Calu3 (cell line): ENCODE measurements at regions not wholly inside any gene's neighbourhood (a gene's known extent, or its start where the extent isn't known, plus 50 kb on each side); places are given as distances from the start of the nearest gene placed in this dataset.
"Not testable (repeated sequence)": the region's sequence is repeated elsewhere in the genome, so short reads cannot be mapped to it uniquely, and the experiment has no call there.

ENCODE experiments used
- BruUV-seq: library from RNA; stranded (reverse); fragments of 400-500 nt; replicated peaks from 2 replicates; lab custom pipeline; 2021; lab: Mats Ljungman, UMichigan
- CTCF ChIA-PET: fragments of 300-600 bp; sonication (Branson Sonifier 250); formaldehyde crosslinking; loops from one replicate; lab custom pipeline; 2022; ENCODE audit warnings: antibody characterized with exemption; lab: Charles Lee
- DNase-seq: peaks from one replicate; pipeline ENCODE4 v3.0.0; 2022
- H3K27ac Mint-ChIP-seq: one replicate; pipeline ENCODE4 v1.8.0; 2022; ENCODE audit warnings: mixed read lengths; ENCODE audit not compliant: unreplicated experiment
- H3K27me3 Mint-ChIP-seq: one replicate; pipeline ENCODE4 v1.8.0; 2022; ENCODE audit warnings: mixed read lengths; ENCODE audit not compliant: unreplicated experiment
- H3K36me3 Mint-ChIP-seq: one replicate; pipeline ENCODE4 v1.8.0; 2022; ENCODE audit warnings: mild to moderate bottlenecking, moderate library complexity, mixed read lengths; ENCODE audit not compliant: insufficient read depth, unreplicated experiment
- H3K4me1 Mint-ChIP-seq: one replicate; pipeline ENCODE4 v1.8.0; 2022; ENCODE audit warnings: mild to moderate bottlenecking, low read depth, mixed read lengths; ENCODE audit not compliant: unreplicated experiment
- H3K4me3 Mint-ChIP-seq: one replicate; pipeline ENCODE4 v1.8.0; 2022; ENCODE audit warnings: mild to moderate bottlenecking, low read depth, moderate library complexity, mixed read lengths; ENCODE audit not compliant: unreplicated experiment
- H3K9me3 Mint-ChIP-seq: one replicate; pipeline ENCODE4 v1.8.0; 2022; ENCODE audit warnings: low read depth, mixed read lengths; ENCODE audit not compliant: unreplicated experiment
- intact Hi-C: fragments of 100-400 bp; cut with micrococcal nuclease; formaldehyde crosslinking; loops from one replicate; pipeline ENCODE4 v1.10.0; 2022; ENCODE audit not compliant: unreplicated experiment
- TF ChIP-seq, protein P1 (sequence below): fragments of 200-600 bp; IDR thresholded peaks from one replicate; pipeline ENCODE4 v1.8.0; 2022; ENCODE audit warnings: antibody characterized with exemption; ENCODE audit not compliant: unreplicated experiment

DNA sequence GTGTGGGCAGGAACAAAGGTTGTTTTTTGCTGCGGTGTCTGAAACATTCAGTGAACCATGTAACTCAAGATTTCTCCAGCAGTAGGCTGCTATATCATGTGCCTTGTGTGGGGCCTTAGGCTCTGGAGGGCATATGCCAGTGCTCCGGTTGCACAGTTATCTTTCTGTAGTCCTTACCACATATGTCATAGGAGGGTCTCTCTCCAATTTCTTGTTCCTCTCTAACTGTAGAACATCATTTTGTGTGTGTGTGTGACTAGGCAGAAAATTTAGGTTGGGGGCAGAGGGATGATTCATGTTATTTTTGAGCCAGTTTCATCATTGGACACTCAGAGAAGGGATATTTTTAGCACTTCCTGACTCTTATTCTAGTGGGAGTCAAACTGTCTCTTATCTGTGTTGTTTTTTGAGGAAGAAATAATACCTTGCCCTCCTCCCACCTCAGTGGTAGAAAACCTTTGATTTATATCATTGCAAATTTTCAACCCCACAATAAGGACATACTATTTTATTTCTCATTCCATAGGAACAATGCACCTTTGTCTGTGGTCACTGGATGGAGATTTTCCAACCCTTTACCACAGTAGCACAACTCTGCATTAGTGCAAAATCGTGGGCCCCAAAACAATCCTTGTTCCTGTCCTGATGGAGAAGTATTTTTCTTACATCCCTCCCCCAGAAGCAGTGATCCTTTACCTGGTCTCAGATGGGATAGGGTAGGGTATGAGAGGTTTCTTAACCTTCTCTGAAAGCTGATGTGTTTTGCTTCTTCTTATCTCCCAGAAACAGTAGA, 113.9 kb downstream of the CCDC74A start:
- no peak for DNase-seq
- no peaks in the 10 kb centered on the region for H3K9me3 Mint-ChIP-seq
- no peak overlapping the region for H3K4me3 Mint-ChIP-seq
- H3K4me1 Mint-ChIP-seq = no peaks in the 10 kb centered on the region
- H3K36me3 Mint-ChIP-seq = no peaks in the 10 kb centered on the region
- BruUV-seq = no TSS peak
- no peak overlapping the region for H3K27ac Mint-ChIP-seq
- H3K27me3 Mint-ChIP-seq = no peaks in the 10 kb centered on the region
- intact Hi-C loops = no loop called here
- TF ChIP-seq, protein P1, sequence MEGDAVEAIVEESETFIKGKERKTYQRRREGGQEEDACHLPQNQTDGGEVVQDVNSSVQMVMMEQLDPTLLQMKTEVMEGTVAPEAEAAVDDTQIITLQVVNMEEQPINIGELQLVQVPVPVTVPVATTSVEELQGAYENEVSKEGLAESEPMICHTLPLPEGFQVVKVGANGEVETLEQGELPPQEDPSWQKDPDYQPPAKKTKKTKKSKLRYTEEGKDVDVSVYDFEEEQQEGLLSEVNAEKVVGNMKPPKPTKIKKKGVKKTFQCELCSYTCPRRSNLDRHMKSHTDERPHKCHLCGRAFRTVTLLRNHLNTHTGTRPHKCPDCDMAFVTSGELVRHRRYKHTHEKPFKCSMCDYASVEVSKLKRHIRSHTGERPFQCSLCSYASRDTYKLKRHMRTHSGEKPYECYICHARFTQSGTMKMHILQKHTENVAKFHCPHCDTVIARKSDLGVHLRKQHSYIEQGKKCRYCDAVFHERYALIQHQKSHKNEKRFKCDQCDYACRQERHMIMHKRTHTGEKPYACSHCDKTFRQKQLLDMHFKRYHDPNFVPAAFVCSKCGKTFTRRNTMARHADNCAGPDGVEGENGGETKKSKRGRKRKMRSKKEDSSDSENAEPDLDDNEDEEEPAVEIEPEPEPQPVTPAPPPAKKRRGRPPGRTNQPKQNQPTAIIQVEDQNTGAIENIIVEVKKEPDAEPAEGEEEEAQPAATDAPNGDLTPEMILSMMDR = no peak
- CTCF ChIA-PET = no interaction called here

- not testable (repeated sequence) for H3K9me3 Mint-ChIP-seq, H3K27me3 Mint-ChIP-seq
Measured at GRCh38 chr2:131643180-131643579, 115.5 kb downstream of the CCDC74A start.

GRCh38 chr2:131645177-131645765, 117.6 kb downstream of the CCDC74A start:
- Mint-ChIP-seq H3K9me3 (no peaks in the 10 kb centered on the region), H3K4me3 (no peak overlapping the region), H3K27ac (no peak overlapping the region), H3K27me3 (no peaks in the 10 kb centered on the region), H3K36me3 (no peaks in the 10 kb centered on the region), H3K4me1 (no peaks in the 10 kb centered on the region)
- TF ChIP-seq, protein P1 = no peak
- intact Hi-C loops = no loop called here
- no TSS peak for BruUV-seq
- CTCF ChIA-PET = no interaction called here
- DNase-seq = no peak

More at GRCh38 chr2:131643180-131643579, 115.5 kb downstream of the CCDC74A start:
- intact Hi-C loops, CTCF ChIA-PET, BruUV-seq, H3K4me1 Mint-ChIP-seq, H3K27ac Mint-ChIP-seq, DNase-seq, H3K36me3 Mint-ChIP-seq, H3K4me3 Mint-ChIP-seq: not testable (repeated sequence)

- H3K4me3 Mint-ChIP-seq, H3K4me1 Mint-ChIP-seq, CTCF ChIA-PET, BruUV-seq, H3K27me3 Mint-ChIP-seq, H3K9me3 Mint-ChIP-seq, DNase-seq, H3K27ac Mint-ChIP-seq, intact Hi-C loops, H3K36me3 Mint-ChIP-seq: not testable (repeated sequence)
Measured at GRCh38 chr2:131646220-131646619, 118.5 kb downstream of the CCDC74A start.

GRCh38 chr2:131646669-131647297, 119.1 kb downstream of the CCDC74A start:
- no peaks in the 10 kb centered on the region for H3K9me3 Mint-ChIP-seq
- DNase-seq = no peak
- no peaks in the 10 kb centered on the region for H3K4me1 Mint-ChIP-seq
- TF ChIP-seq, protein P1 = no peak
- H3K36me3 Mint-ChIP-seq = no peaks in the 10 kb centered on the region
- H3K27me3 Mint-ChIP-seq = no peaks in the 10 kb centered on the region
- intact Hi-C loops = no loop called here
- BruUV-seq = no TSS peak
- no peak overlapping the region for H3K4me3 Mint-ChIP-seq
- CTCF ChIA-PET = no interaction called here
- no peak overlapping the region for H3K27ac Mint-ChIP-seq

DNA sequence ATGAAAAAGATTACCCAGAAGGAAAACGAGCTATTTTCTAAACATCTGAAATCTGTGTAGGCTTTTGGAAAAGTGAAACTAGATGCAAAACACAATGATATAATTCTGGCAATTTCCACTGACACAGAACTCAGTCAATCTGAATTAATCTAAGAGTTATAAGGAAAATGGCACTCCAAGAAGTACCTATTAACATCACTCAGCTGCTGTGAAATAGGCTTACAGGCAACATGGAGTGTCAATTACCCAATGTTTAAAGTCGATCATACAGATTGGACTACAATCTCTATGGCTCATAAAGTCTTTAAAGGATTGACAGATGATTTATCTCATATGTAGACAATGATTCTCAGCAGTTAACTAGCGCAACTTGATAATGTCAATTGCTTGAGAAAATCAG, 120.9 kb downstream of the CCDC74A start:
- DNase-seq, H3K9me3 Mint-ChIP-seq, H3K36me3 Mint-ChIP-seq, intact Hi-C loops, H3K4me1 Mint-ChIP-seq, H3K27me3 Mint-ChIP-seq, BruUV-seq, H3K27ac Mint-ChIP-seq, CTCF ChIA-PET, H3K4me3 Mint-ChIP-seq: not testable (repeated sequence)

GRCh38 chr2:131652246-131652645, 124.6 kb downstream of the CCDC74A start:
- DNase-seq, H3K36me3 Mint-ChIP-seq, intact Hi-C loops, H3K27me3 Mint-ChIP-seq, H3K27ac Mint-ChIP-seq, H3K9me3 Mint-ChIP-seq, BruUV-seq, H3K4me1 Mint-ChIP-seq, H3K4me3 Mint-ChIP-seq: not testable (repeated sequence)
- CTCF ChIA-PET = interaction anchor here (0.6 kb wide), 1 partner anchor 99 kb away, joined by 3 read pairs; no protein-coding TSS in a partner anchor
